HepG2 (cell line): ENCODE measurements at regions not wholly inside any gene's neighbourhood (a gene's known extent, or its start where the extent isn't known, plus 50 kb on each side); places are given as distances from the start of the nearest gene placed in this dataset.

ENCODE experiments used
- ATAC-seq: fragments of 200-7000 bp; cut with Tn5 transposase; 3 replicates; pipeline ENCODE4 v1.9.1; 2020; ENCODE audit warnings: mild to moderate bottlenecking, moderate library complexity
- BruUV-seq: library from RNA; stranded (reverse); fragments of 400-500 nt; replicated peaks from 2 replicates; lab custom pipeline; 2021; lab: Mats Ljungman, UMichigan
- CTCF ChIA-PET: fragments of 300-600 bp; formaldehyde crosslinking; extraction: SDS; loops from one replicate; lab custom pipeline; 2021; ENCODE audit warnings: low total read pairs, inconsistent platforms, low intra/inter-chr PET ratio; lab: Yijun Ruan, JAX
- POLR2A ChIA-PET: fragments of 350-600 bp; sonication (Branson Sonifier 250); formaldehyde crosslinking; loops from one replicate; lab custom pipeline; 2020; ENCODE audit warnings: antibody characterized with exemption, inconsistent platforms; lab: Yijun Ruan, JAX
- DNase-seq: peaks from one replicate; pipeline ENCODE4 v3.0.0-alpha.2; 2015; ENCODE audit warnings: low spot score
- FAIRE-seq: peaks from 3 replicates; lab custom pipeline; 2011; peaks lifted over from hg19 to GRCh38; lab: Jason Lieb, UNC
- H2AFZ ChIP-seq: one replicate; pipeline ENCODE4 v1.6.1; 2011; ENCODE audit warnings: low read length, inconsistent platforms
- H3K27ac ChIP-seq: fragments of 300-600 bp; 3 replicates; pipeline ENCODE4 v1.8.0; 2011; ENCODE audit warnings: mixed run types, mild to moderate bottlenecking, mixed read lengths, low read length, inconsistent platforms; ENCODE audit not compliant: insufficient read depth; ENCODE audit errors: extremely low read length
- H3K27me3 ChIP-seq, 2 experiments: fragments of 200-600 bp in 1 of 2; 2 replicates in 1 of 2; 3 replicates in 1 of 2; pipeline versions ENCODE4 v1.6.0 to v1.8.0; 2011; ENCODE audit warnings: low read length in 2 of 2, mild to moderate bottlenecking in 2 of 2, moderate library complexity in 2 of 2, inconsistent platforms in 1 of 2; ENCODE audit not compliant: insufficient read depth in 2 of 2, control insufficient read depth in 1 of 2
- H3K36me3 ChIP-seq, 2 experiments: fragments of 200-600 bp in 1 of 2; replicated peaks in 1 of 2; 2 replicates in 1 of 2; 3 replicates in 1 of 2; pipeline versions ENCODE4 v1.5.1 to v1.8.0; 2011; ENCODE audit warnings: low read length in 2 of 2, inconsistent platforms in 1 of 2; ENCODE audit not compliant: insufficient read depth in 2 of 2, control insufficient read depth in 1 of 2
- H3K4me1 ChIP-seq: 2 replicates; pipeline ENCODE4 v1.5.1; 2012; ENCODE audit warnings: low read length, inconsistent platforms; ENCODE audit not compliant: insufficient read depth
- H3K4me2 ChIP-seq: 2 replicates; pipeline ENCODE4 v1.6.0; 2011; ENCODE audit warnings: low read depth, low read length, inconsistent platforms
- H3K4me3 ChIP-seq, 3 experiments: fragments of 200-600 bp in 1 of 3; sonication (generic), shearing (Covaris generic) in 1 of 3; replicated peaks in 1 of 3; 2 replicates each; pipeline ENCODE4 v1.5.1; 2011 to 2016; ENCODE audit warnings: low read length in 3 of 3, inconsistent platforms in 2 of 3, low read depth in 2 of 3, mild to moderate bottlenecking in 2 of 3, control low read depth in 1 of 3, mixed read lengths in 1 of 3; ENCODE audit not compliant: insufficient read depth in 1 of 3
- H3K79me2 ChIP-seq: one replicate; pipeline ENCODE4 v1.6.1; 2011; ENCODE audit warnings: low read length, inconsistent platforms; ENCODE audit not compliant: insufficient read depth
- H3K9ac ChIP-seq: 2 replicates; pipeline ENCODE4 v1.6.0; 2011; ENCODE audit warnings: mild to moderate bottlenecking, low read depth, low read length, inconsistent platforms; ENCODE audit not compliant: insufficient read depth
- H3K9me3 ChIP-seq: 2 replicates; pipeline ENCODE4 v1.5.1; 2012; ENCODE audit warnings: mild to moderate bottlenecking, low read length
- H4K20me1 ChIP-seq: 2 replicates; pipeline ENCODE4 v1.6.0; 2011; ENCODE audit warnings: inconsistent platforms, mild to moderate bottlenecking, low read length, moderate library complexity; ENCODE audit not compliant: insufficient read depth
- AHDC1 ChIP-seq: sonication (generic); formaldehyde crosslinking; IDR thresholded peaks from 2 replicates; pipeline ENCODE4 v1.5.1; 2020; ENCODE audit warnings: mild to moderate bottlenecking, missing genetic modification reagents, borderline replicate concordance
- BHLHE40 ChIP-seq: IDR thresholded peaks from 2 replicates; pipeline ENCODE4 v1.6.1; 2011; ENCODE audit warnings: low read length, improper control_type of control experiment
- CENPT ChIP-seq: sonication (generic); formaldehyde crosslinking; IDR thresholded peaks from 2 replicates; pipeline ENCODE4 v1.8.0; 2022; ENCODE audit warnings: low read depth, mild to moderate bottlenecking, moderate library complexity, missing genetic modification reagents
- CREB1 ChIP-seq, 2 experiments: fragments of 450-650 bp in 1 of 2; IDR thresholded peaks; 2 replicates each; pipeline ENCODE4 v1.6.1; 2016 to 2017; ENCODE audit warnings: control low read depth in 1 of 2, mild to moderate bottlenecking in 1 of 2, missing compliant biosample characterization in 1 of 2, missing genetic modification characterization in 1 of 2
- HHEX ChIP-seq: IDR thresholded peaks from 2 replicates; pipeline ENCODE4 v1.6.1; 2016; ENCODE audit warnings: control low read depth
- KLF9 ChIP-seq: IDR thresholded peaks from 2 replicates; pipeline ENCODE4 v1.6.1; 2016; ENCODE audit warnings: low read depth
- ZBTB1 ChIP-seq: sonication (generic); formaldehyde crosslinking; IDR thresholded peaks from 2 replicates; pipeline ENCODE4 v1.4.0; 2020; ENCODE audit warnings: missing genetic modification reagents, borderline replicate concordance
- ZNF839 ChIP-seq: sonication (generic); formaldehyde crosslinking; IDR thresholded peaks from 2 replicates; pipeline ENCODE4 v1.4.0; 2020; ENCODE audit warnings: missing genetic modification reagents, mild to moderate bottlenecking, borderline replicate concordance
- WGBS: methylation state at CpG from one replicate; pipeline ENCODE4 v1.1.6; 2017; ENCODE audit warnings: low lambda C conversion rate; 5-methylcytosine and 5-hydroxymethylcytosine counted together
- in situ Hi-C: cut with HindIII; loops from 2 replicates; pipeline ENCODE4 v1.10.0; 2017; ENCODE audit warnings: low pct_unique_long_range_greater_than_20kb; ENCODE audit not compliant: extremely low pct_ligation_motif_present
- intact Hi-C: fragments of 100-400 bp; cut with micrococcal nuclease; formaldehyde crosslinking; loops from one replicate; pipeline ENCODE4 v1.10.0; 2022; ENCODE audit not compliant: unreplicated experiment
- TF ChIP-seq, protein P1 (sequence below): sonication (generic); formaldehyde crosslinking; IDR thresholded peaks from 2 replicates; pipeline ENCODE4 v1.8.0; 2022; ENCODE audit warnings: missing genetic modification reagents, mild to moderate bottlenecking, inconsistent platforms, borderline replicate concordance
- TF ChIP-seq, protein P2 (sequence below): sonication (generic); formaldehyde crosslinking; IDR thresholded peaks from 2 replicates; pipeline ENCODE4 v1.4.0; 2020; ENCODE audit warnings: missing genetic modification reagents
- TF ChIP-seq, protein P3 (sequence below): sonication (generic); formaldehyde crosslinking; IDR thresholded peaks from 2 replicates; pipeline ENCODE4 v1.4.0; 2020; ENCODE audit warnings: missing genetic modification reagents, borderline replicate concordance

GRCh38 chr6:134727081-134727480, 222.8 kb downstream of the ALDH8A1 start (continued):
- TF ChIP-seq, protein P1, sequence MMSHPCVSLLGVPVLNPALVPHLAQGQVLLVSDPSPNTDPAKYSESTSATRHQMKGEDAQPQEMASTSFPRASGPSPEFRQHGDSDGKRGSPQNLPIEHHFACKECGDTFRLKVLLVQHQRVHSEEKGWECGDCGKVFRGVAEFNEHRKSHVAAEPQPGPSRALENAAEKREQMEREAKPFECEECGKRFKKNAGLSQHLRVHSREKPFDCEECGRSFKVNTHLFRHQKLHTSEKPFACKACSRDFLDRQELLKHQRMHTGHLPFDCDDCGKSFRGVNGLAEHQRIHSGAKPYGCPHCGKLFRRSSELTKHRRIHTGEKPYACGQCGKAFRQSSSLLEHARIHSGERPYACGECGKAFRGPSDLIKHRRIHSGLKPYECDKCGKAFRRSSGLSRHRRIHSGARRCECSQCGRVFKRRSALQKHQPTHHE (CRISPR knock-in tag) = no peak
- no peak for TF ChIP-seq HHEX (CRISPR knock-in tag)
- TF ChIP-seq, protein P2, sequence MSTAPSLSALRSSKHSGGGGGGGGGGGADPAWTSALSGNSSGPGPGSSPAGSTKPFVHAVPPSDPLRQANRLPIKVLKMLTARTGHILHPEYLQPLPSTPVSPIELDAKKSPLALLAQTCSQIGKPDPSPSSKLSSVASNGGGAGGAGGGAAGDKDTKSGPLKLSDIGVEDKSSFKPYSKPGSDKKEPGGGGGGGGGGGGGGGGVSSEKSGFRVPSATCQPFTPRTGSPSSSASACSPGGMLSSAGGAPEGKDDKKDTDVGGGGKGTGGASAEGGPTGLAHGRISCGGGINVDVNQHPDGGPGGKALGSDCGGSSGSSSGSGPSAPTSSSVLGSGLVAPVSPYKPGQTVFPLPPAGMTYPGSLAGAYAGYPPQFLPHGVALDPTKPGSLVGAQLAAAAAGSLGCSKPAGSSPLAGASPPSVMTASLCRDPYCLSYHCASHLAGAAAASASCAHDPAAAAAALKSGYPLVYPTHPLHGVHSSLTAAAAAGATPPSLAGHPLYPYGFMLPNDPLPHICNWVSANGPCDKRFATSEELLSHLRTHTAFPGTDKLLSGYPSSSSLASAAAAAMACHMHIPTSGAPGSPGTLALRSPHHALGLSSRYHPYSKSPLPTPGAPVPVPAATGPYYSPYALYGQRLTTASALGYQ (CRISPR knock-in tag) = no peak
- TF ChIP-seq BHLHE40 = no peak
- peak; percentile 76 for TF ChIP-seq CREB1 (IDR thresholded peaks at IDR 0.05)
- TF ChIP-seq CREB1 (CRISPR knock-in tag; IDR thresholded peaks at IDR 0.05) = no peak
- TF ChIP-seq CENPT (CRISPR knock-in tag) = no peak

DNA sequence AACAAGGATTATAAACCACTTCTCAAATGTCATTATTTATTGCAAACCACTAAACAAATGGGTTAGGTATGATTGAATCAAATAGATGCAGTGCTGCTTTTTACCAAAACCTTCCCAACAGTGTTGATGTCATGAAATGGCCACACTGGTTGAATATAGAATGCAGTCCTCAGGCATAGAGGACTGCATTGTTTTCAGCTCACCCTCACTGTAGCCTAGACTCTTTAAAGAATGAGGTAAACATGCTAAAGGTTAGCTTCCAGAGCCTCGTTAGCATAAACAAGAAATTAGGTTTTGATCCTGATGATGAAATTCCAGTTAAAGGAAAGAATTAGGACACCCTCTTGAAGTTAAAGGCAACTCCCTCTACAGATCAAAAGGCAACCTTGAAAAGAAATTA, 224.3 kb downstream of the ALDH8A1 start:
- CTCF ChIA-PET = no interaction called here
- Histone ChIP-seq H2AFZ (no peak overlapping the region), H3K4me3 (no peak overlapping the region), H3K27ac (no peak overlapping the region), H3K79me2 (no peaks in the 10 kb centered on the region), H3K27me3 (no peaks in the 10 kb centered on the region), H4K20me1 (no peaks in the 10 kb centered on the region; the same call in 1 of the 2 replicates), H3K4me2 (no peak overlapping the region), H3K9me3 (no peaks in the 10 kb centered on the region), H3K4me1 (no peaks in the 10 kb centered on the region), H3K9ac (no peak overlapping the region), H3K36me3 (no peaks in the 10 kb centered on the region)
- no TSS peak for BruUV-seq
- FAIRE-seq (no peak), ATAC-seq (no peak), DNase-seq (no peak)
- intact Hi-C loops = no loop called here
- WGBS = 0% methylated on average over 1 of the region's 1 CpG
- in situ Hi-C loops = no loop called here
- POLR2A ChIA-PET = no interaction called here
- no peak for TF ChIP-seq ZBTB1 (CRISPR knock-in tag)
- TF ChIP-seq AHDC1 (CRISPR knock-in tag) = no peak
- TF ChIP-seq ZNF839 = no peak
- TF ChIP-seq KLF9 = no peak
- TF ChIP-seq, protein P3, sequence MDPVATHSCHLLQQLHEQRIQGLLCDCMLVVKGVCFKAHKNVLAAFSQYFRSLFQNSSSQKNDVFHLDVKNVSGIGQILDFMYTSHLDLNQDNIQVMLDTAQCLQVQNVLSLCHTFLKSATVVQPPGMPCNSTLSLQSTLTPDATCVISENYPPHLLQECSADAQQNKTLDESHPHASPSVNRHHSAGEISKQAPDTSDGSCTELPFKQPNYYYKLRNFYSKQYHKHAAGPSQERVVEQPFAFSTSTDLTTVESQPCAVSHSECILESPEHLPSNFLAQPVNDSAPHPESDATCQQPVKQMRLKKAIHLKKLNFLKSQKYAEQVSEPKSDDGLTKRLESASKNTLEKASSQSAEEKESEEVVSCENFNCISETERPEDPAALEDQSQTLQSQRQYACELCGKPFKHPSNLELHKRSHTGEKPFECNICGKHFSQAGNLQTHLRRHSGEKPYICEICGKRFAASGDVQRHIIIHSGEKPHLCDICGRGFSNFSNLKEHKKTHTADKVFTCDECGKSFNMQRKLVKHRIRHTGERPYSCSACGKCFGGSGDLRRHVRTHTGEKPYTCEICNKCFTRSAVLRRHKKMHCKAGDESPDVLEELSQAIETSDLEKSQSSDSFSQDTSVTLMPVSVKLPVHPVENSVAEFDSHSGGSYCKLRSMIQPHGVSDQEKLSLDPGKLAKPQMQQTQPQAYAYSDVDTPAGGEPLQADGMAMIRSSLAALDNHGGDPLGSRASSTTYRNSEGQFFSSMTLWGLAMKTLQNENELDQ (CRISPR knock-in tag) = no peak
